Endothelial cell of hepatic sinusoid (primary cell): ENCODE measurements at regions not wholly inside any gene's neighbourhood (a gene's known extent, or its start where the extent isn't known, plus 50 kb on each side); places are given as distances from the start of the nearest gene placed in this dataset.

Source experiments
- in situ Hi-C: cut with HindIII; loops from 2 replicates; pipeline ENCODE4 v1.10.0; 2017; ENCODE audit warnings: low sequenced_read_pairs

DNA sequence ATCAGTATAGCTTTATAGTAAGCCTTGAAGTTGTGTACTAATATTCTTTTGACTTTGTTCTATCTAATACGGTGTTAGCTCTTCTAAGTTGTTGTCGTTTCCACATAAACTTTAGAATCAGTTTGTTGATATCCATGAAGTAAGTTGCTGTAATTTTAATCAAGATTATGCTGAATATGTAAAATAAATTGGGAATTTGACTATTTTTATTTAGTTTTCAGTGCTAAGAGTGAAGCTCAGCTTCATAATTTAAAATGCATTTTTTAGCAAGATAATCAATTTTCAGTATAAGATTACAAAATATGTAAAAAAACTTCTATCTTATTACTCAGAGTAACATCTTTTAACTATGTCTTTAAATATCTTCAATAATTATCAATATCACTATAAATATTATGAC lies 1374.8 kb downstream of the PCDH7 start:
- in situ Hi-C loops: no loop called here

DNA sequence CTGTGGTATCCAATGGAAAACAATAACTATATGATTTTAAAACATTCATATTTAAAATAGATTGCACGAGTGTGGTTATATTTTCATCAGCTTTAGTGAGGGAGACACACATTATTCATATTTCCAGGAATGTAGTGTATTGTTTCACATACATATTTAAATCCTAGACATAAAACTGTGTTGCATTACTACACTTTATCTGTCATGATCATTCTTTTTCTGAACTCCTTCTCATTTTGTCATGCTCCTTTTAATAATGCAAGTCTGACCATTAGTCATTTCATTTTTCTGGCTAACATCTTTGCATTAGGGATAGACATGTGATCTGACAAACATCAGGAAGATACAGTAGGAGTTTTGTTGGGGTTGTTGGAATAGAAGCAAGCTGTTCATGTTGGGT lies 1382.7 kb downstream of the PCDH7 start:
- in situ Hi-C loops: no loop called here

DNA sequence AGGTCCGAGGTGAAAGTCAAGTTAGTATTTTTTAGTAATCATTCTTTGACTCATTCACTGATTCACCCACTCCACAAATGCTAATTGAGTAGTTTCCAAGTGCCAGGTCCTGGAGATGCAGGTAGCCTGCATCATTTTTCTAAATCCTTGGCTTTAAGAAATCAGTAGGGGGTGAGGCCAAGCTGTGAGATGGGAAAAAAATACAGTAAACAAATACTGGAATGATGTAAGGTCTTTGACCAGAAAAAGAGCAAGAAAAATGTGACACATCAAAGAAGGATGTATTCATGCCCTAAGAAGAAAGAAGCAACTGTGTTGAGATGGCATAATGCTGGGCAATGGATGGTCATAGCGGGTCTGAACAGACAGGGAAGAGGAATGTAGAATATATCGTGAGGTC lies 1386.6 kb downstream of the PCDH7 start:
- in situ Hi-C loops: no loop called here

DNA sequence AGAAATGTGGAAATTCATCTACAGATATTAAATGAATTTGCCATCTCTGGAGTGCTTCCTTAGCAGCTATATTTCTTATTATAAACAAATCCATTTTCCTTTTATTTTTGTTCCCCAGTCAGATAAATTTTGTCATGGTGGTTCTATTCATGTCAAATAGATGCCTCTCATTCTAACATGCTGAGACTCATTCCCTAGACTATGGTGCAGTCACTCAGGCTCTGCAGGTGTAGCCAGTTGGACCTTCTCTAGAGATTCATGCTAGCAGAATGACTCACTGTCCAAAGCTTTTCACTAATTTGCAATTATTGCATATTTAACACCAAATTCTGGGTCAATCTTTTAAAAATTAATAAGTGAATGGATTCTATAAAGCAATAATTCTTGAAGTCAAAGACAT lies 1392.7 kb downstream of the PCDH7 start:
- in situ Hi-C loops: no loop called here

DNA sequence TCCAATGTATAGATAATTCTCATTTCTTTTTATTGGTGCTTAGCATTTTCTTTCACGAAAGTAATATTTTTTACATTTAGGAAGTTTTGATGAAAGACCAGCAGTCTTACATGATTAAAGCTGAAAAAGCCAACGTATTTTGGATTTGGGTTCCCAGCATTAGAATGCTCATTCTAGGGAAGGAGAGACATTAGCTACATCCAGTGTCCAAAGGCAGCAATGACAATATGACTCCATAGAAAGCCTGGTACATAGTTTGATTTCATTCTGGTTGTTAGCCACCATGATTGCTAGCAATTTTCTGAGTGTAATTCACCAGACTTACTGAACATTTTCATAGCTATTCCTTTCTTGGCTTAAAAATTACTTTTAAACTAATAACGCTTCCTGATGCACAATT lies 1397.5 kb downstream of the PCDH7 start:
- in situ Hi-C loops: no loop called here

DNA sequence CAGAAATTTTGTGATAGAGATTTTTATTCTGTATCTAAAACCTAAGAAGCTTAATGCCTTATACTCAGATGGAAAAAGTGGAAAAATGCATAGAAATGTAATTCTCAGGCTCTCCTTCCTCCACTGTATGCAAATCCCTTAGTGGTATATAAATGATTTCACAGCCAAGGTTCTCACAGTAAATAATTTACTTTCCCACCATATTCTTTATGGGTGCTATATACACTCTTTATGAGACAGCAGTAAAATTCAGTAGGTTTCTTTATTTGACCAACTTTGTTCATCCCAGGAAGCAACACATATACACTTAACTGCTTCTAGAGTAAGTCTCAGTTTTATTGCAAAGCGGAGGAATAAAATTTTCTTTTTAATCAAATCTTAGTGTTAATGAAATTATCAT lies 1399.7 kb downstream of the PCDH7 start:
- in situ Hi-C loops: no loop called here

DNA sequence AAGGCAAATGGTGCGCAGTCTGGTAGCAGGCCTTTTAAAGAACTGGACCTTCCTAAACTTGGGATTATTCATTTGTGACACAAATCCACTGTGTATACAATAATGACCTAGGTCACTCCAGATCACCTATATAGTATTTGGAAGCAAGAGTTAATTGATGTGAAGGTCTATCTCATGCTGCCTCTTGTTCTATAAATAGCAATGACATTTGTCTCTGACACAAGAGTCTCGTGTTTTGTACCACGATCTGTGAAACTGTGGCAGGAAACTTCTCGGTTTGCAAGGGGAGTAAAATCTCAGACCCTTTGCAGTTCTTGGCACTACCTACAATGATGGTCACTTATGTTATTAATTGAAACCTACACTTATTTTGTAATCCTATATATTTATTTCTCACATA lies 1408.4 kb downstream of the PCDH7 start:
- in situ Hi-C loops: no loop called here

DNA sequence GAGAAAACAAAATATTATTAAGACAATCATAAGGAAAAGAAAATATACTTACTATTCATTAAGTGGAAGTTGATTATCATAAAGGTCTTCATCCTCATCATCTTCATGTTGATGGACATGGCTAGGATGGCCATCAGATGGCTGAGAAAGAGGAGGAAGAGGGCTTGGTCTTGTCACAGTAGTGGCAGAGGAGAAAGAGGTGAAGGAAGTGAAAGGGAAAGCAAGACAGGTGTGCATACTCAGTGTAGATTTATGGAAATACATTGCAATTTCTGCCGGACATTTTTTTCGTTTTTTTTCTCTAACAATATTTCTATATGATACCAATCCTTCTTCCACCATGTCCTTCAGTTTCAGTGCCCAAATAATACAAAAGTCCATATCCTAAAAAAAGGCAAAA lies 1409.8 kb downstream of the PCDH7 start:
- in situ Hi-C loops: no loop called here

DNA sequence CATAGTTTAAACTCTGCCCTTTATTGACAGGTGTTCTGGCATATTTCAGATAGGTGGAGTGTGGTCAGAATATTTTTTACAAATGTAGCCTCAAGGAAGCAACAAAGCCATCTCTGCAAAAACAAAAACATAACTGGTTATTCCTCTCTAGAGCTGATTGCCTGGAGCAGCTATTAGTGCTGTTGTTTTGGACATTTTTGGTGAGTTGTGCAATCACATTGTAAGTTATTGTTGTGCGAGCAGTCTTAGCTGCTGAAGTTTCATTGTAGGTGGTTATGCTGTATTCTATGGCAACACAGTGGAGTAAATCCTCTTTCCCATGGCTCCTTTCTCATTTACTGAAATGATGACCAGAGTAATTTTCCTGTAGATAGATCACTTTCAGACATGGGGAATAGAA lies 1413.0 kb downstream of the PCDH7 start:
- in situ Hi-C loops: no loop called here

DNA sequence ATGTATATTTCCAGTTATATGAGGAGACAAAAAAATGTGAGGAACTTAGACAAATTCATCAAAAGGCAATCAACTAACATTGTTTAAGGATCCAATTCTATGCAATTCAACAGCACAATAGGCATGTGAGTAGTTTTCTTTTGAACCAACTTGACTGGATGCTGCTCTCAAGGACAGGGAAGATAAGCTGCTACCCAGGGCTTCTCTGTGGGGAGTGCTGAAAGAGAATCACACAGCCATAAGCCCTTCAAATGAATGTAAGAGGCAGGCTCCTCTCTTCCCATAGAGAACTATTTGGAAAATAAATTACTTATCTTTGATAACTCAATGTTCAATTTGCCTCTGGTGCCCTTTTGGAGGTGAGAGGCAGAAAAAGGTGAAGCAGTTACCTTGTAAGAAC lies 1413.6 kb downstream of the PCDH7 start:
- in situ Hi-C loops: no loop called here

DNA sequence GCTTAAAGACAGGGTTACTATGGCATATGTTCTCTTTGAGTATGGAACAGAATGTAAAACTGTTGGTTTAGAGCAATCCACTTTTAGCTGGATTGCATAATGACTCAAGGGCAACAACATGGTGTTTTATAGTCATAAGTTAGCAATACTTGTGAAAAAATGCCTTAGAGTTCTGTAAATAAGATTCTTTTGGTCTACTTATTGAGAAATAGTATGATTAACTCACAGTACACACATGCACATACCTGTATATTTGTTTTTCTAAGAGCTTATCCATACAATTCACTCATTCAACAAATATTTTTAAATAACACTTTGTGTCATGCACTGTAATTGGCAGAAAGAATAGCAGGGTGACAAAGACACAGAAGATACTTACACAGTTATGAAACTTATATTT lies 1415.5 kb downstream of the PCDH7 start:
- in situ Hi-C loops: no loop called here

DNA sequence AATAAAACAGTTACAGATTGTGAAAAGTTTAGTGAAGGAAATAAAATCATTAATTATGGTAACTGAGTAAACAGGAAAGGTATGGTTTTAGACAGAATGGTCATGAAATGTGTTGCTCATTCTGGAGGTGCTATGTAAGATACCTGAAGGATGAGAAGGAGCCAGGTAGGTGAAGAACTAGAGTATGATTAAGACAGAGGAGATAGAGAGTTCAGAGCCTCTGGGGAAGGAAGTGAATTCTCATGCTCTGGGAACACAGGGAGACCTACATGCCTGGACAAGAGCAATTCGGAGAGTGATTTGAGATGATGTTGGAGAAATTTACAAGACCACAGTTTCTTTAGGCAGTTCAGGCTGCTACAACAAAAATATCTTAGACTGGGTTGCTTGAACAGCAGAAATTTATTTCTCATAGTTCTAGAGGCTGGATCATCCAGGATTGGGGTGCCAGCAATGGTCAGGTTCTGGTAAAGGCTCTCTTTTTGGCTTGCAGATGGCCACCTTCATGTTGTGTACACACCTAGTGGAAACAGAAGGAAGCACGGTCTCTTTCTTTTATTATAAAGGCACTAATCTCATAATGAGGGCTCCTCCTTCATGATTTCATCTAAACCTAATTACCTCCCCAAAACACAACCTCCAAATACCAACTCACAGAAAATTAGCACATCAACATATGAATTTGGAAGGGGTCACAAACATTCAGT lies 1416.1 kb downstream of the PCDH7 start:
- in situ Hi-C loops: no loop called here

DNA sequence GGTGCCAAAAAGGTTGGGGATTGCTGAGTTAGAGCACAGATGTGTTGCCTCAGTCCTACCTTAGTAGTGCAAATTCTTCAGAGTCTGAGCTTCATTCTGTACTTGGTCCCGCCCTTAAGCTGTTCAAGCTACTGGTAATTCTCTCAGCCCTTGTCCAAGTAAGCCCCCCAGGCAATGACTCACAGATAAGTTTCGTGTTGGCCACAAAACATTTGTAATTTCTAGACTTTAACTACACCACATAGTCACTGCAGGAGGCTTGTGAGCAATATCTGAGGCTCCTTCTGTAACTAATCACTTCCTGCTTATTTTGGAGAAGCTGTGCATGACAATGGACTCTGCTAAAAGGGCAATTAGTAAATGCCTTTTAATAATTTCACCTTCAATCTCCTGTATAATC lies 1420.5 kb downstream of the PCDH7 start:
- in situ Hi-C loops: no loop called here

DNA sequence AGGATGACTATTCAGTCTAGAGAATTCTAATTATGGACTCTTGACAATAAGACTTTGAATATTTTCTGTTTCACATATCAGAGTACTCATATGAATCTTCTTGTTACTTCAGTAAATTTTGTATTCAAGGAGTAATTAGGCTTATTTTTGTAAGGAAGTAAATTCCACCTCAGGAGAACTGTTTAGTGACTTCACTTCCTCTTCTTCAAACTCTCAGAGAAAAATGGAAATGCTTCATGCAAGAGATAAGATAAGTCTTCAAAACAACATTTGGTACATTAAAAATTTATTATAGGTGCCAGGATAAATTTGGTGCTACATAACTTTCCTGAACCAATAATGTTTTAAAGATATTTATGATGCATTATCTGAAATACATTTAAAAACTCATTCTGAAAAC lies 1421.9 kb downstream of the PCDH7 start:
- in situ Hi-C loops: no loop called here

DNA sequence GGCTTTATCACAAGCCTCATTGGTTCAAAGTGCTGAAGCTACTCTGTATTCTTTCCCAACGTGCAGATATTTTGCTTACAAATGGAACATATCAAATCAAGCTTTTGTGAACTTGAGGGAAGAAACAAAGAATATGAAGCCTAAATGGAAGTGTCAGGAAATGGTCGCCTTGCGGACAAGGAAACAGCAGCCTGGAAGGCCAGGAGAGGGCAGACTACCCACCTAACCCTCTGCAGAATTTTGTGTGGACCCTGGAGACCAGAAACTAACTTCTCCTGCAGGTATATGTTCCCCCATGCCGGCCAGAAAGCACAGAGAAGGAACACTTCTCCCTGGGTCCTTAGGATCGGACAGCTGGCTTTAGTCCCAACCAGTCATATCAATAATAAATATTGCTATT lies 1425.8 kb downstream of the PCDH7 start:
- in situ Hi-C loops: no loop called here

DNA sequence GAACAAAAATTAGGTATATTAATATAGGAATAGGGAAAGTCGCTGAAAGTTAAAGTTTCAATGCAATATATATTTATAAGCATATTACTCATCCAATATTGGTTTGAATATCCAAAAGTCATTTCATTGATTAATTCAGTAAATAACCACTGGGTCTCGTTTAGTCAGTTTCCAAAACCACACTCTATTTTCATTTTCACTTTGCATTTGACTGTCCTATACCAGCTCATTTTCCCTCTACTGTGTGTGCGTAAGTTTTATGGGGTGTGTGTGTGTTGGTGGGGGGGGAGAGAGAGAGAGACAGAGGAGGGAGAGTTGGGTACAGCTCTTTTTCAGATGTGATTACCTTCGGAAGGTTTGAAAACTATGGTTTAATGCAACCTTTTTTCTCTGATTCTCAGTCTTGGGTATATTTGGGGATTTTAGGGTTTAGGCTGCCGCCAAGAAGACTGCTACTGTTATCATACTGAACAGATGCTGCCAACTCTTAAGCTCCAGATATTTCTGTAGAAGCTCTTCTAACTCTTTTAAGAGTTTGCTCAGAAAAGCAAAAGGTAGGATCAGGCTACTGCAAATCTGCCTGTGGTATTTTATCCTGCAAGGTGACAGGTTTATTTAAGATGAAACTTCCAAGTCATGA lies 1427.4 kb downstream of the PCDH7 start:
- in situ Hi-C loops: no loop called here

DNA sequence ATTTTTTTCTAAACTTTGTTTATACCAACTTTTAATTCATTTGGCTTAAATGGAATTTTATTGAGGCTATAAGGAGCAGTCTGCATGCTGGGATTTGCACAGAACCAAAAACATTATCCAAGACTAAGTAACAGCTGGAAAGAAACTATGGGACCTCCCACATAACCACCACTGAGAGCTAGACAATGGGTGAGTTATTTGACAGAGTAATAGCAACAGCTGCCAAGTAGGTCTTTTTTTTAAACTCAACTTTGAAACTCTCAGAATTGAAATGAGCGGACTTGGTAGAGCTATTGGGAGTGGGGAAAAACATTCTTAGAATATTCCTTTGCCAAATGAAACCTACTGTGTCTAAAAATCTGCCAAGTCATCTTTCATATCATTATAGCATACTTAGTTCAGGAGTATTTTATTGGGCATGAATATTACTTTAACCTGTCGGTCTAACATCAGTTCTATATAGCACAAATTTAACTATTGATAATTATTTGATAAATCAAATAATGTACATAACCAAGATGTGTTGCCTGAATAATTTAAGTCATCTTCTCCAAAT lies 1428.0 kb downstream of the PCDH7 start:
- in situ Hi-C loops: no loop called here

DNA sequence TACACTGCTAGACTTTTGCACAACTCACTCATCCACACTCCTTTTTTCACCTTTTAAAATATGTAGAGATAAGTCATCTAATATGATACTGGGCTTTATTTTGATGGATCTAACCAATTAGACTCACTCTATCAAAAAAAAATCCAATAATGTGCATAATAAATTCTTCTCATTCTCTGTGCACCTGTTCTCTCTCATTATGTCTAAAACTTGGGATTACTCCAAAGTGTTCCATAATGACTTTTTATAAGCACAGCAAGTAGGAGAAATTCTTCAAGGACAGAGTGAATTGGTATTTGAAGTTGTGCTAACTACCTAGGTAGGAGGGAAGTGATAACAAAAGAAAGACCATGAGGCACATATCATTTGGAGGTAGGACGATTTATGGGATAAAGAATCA lies 1438.8 kb downstream of the PCDH7 start:
- in situ Hi-C loops: no loop called here

DNA sequence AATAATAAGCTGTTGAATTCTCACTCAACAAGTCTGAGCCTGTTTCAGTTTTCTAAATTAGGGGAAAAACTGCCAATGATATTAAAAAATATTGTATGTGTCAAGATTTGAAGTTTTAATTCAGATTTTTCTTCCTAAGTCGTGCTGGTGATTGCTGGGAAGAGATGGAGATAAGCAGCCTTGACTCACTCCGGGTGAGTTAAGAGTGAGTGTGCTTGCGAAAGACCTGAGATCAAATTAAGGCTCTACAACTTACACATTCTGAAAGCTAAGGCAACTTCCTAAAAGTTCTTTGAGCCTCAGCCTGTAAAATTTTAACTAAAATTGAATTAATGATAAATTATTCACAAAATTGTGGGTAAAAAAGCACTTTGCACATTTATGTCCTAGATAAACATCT lies 1441.2 kb downstream of the PCDH7 start:
- in situ Hi-C loops: no loop called here

DNA sequence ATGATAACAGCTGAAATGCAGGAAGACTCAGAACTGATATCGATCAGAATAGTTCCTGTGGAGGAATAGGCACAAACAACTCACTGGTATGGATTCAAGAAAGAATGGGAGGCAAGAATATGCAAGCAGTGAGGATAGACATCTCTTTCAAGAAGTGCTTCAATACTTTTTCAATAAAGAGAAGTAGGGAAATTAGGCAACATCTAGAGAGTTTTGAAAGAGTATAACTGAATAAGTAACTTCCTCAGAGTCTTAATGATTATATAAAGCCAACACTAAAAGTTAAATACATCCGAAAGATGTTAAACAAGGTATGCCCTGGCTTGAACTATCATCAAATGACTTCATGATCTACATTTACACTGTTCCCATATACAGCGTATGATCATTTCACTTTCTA lies 1443.0 kb downstream of the PCDH7 start:
- in situ Hi-C loops: no loop called here

DNA sequence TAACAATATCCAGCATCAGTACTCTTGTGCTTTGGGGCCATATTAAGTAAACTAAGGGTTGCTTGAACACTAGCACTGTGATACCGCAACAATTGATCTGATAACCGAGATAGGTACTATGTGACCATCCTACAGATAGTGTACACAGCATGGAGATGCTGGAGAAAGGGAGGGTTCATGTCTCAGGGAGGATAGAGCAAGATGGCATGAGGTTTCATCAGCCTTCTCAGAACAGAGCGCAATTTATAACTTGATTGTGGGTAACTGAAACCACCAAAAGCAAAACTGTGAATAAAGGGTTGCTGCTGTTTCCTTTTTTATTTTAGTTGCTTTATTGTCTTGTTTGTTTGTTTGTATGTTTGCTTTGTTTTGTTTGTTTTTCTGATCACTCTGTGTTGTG lies 1449.7 kb downstream of the PCDH7 start:
- in situ Hi-C loops: no loop called here

DNA sequence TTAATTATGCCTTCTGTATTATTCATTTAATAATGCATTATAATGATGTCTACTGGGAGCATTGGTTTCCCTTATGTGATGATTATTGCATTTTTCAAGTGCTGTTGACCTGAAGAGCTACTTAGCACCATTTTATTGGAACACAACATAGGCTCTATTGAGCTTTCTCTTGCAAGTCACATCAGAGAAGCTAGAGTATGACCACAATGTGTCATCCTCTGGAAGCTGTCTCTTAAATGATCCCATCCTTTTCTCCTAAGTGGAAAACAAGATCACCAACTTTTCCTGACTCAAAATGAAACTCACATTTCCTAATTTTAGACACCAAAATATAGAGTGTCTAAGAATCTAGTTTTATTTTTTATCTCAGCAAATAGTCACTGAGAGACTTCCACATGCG lies 1451.9 kb downstream of the PCDH7 start:
- in situ Hi-C loops: no loop called here

DNA sequence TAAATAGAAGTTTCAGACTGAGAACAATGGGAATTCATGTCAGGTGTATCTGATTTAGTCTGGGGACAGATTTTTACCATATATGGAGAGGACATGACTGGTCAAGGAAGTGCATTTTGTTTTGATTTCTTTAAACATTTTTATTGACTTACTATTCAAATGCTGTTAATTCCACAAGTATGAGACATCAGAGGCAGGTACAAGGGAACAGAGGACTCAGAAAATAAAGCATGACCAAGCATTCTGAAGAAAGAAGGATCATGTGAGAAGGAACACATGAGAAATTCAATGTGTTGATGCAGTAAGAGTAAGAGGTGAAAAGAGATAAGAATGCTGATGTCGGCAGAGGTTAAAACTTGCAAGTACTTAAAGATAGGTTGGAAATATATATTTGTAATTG lies 1452.6 kb downstream of the PCDH7 start:
- in situ Hi-C loops: no loop called here
